ENCODE measurements at regions not wholly inside any gene's neighbourhood (a gene's known extent, or its start where the extent isn't known, plus 50 kb on each side); places are given as distances from the start of the nearest gene placed in this dataset.
"Not testable (repeated sequence)": the region's sequence is repeated elsewhere in the genome, so short reads cannot be mapped to it uniquely, and the experiment has no call there.

- DNase-seq, result no peak
Observed at GRCh38 chr14:106530423-106531107, 1004.2 kb downstream of the TMEM121 start.

GRCh38 chr14:106537597-106537996, 1011.2 kb downstream of the TMEM121 start:
- not testable (repeated sequence) for DNase-seq

GRCh38 chr14:106538201-106538600, 1011.8 kb downstream of the TMEM121 start:
- no peak for DNase-seq

- no peak for DNase-seq
Observed at GRCh38 chr14:106547735-106548434, 1021.5 kb downstream of the TMEM121 start.

GRCh38 chr14:106549064-106549463, 1022.7 kb downstream of the TMEM121 start:
- no peak for DNase-seq

- no peak for DNase-seq
Observed at GRCh38 chr14:106551265-106551664, 1024.9 kb downstream of the TMEM121 start.

GRCh38 chr14:106556211-106556610, 1029.8 kb downstream of the TMEM121 start:
- not testable (repeated sequence) for DNase-seq

GRCh38 chr14:106556665-106557289, 1030.4 kb downstream of the TMEM121 start:
- DNase-seq, result peak; percentile 54

GRCh38 chr14:106562451-106562850, 1036.1 kb downstream of the TMEM121 start:
- no peak for DNase-seq

GRCh38 chr14:106564058-106564643, 1037.8 kb downstream of the TMEM121 start:
- DNase-seq, result peak; percentile 63

- DNase-seq, result no peak
Observed at GRCh38 chr14:106578481-106578880, 1052.1 kb downstream of the TMEM121 start.

GRCh38 chr14:106579084-106579483, 1052.7 kb downstream of the TMEM121 start:
- no peak for DNase-seq

- DNase-seq, result no peak
Observed at GRCh38 chr14:106585692-106586091, 1059.3 kb downstream of the TMEM121 start.

GRCh38 chr14:106586098-106586704, 1059.8 kb downstream of the TMEM121 start:
- DNase-seq, result peak; percentile 51

- DNase-seq, result not testable (repeated sequence)
Observed at GRCh38 chr14:106591539-106591938, 1065.2 kb downstream of the TMEM121 start.

GRCh38 chr14:106592115-106592852, 1065.9 kb downstream of the TMEM121 start:
- not testable (repeated sequence) for DNase-seq

- no peak for DNase-seq
Observed at GRCh38 chr14:106599209-106599608, 1072.8 kb downstream of the TMEM121 start.

GRCh38 chr14:106605548-106606448, 1079.4 kb downstream of the TMEM121 start:
- peak; percentile 53 for DNase-seq

- no peak for DNase-seq
Observed at GRCh38 chr14:106606936-106607335, 1080.6 kb downstream of the TMEM121 start.

- DNase-seq, result no peak
Observed at GRCh38 chr14:106610691-106611090, 1084.3 kb downstream of the TMEM121 start.

GRCh38 chr14:106613256-106613655, 1086.9 kb downstream of the TMEM121 start:
- DNase-seq, result no peak
